Breast epithelium (tissue), 4 donors: ENCODE measurements at regions not wholly inside any gene's neighbourhood (a gene's known extent, or its start where the extent isn't known, plus 50 kb on each side); places are given as distances from the start of the nearest gene placed in this dataset.
A peak's percentile ranks its signal among the peaks of the same experiment; 100 is the strongest.

Source experiments
- DNase-seq, 2 donors: peaks; one replicate each; pipeline ENCODE4 v3.0.0-alpha.2; 2019; ENCODE audit warnings: low spot score in 2 of 2
- H3K27ac ChIP-seq, 2 donors: fragments of 200-600 bp; sonication (generic) in 1 of 2; one replicate each; pipeline ENCODE4 v1.5.1; 2016 to 2019; ENCODE audit warnings: mild to moderate bottlenecking in 1 of 2
- H3K27me3 ChIP-seq, 2 donors: fragments of 200-600 bp; sonication (generic) in 1 of 2; one replicate each; pipeline versions ENCODE4 v1.5.1 to v1.6.0; 2017 to 2019; ENCODE audit warnings: control low read depth in 1 of 2, mild to moderate bottlenecking in 1 of 2
- H3K36me3 ChIP-seq: fragments of 200-600 bp; one replicate; pipeline ENCODE4 v1.5.1; 2019
- H3K4me1 ChIP-seq, 2 donors: fragments of 200-600 bp; sonication (generic); one replicate each; pipeline ENCODE4 v1.5.1; 2016 to 2019; ENCODE audit warnings: control low read depth in 1 of 2
- H3K4me3 ChIP-seq, 3 donors: fragments of 200-600 bp; sonication (generic); 1 replicate in 2 of 3; 2 replicates in 1 of 3; pipeline ENCODE4 v1.5.1; 2016 to 2019; ENCODE audit warnings: mild to moderate bottlenecking in 3 of 3, moderate library complexity in 2 of 3
- H3K9me3 ChIP-seq, 2 donors: fragments of 200-600 bp; sonication (generic) in 1 of 2; one replicate each; pipeline ENCODE4 v1.5.1; 2016 to 2019; ENCODE audit warnings: control low read depth in 1 of 2
- CTCF ChIP-seq, 3 donors: fragments of 450-650 bp; IDR thresholded peaks; one replicate each; pipeline ENCODE4 v1.5.1; 2016 to 2017; ENCODE audit warnings: antibody characterized with exemption in 3 of 3, mild to moderate bottlenecking in 3 of 3, moderate library complexity in 3 of 3
- POLR2A ChIP-seq: fragments of 450-650 bp; IDR thresholded peaks from one replicate; pipeline ENCODE4 v1.6.1; 2016; ENCODE audit warnings: antibody characterized with exemption, mild to moderate bottlenecking, moderate library complexity
- POLR2AphosphoS5 ChIP-seq, 3 donors: sonication (generic); formaldehyde crosslinking; IDR thresholded peaks; one replicate each; pipeline ENCODE4 v1.6.1; 2017; ENCODE audit warnings: antibody characterized with exemption in 3 of 3
- intact Hi-C: fragments of 100-400 bp; cut with DNase I; formaldehyde crosslinking; loops from one replicate; pipeline ENCODE4 v1.15.1; 2023; ENCODE audit warnings: low total_unique reads

GRCh38 chr19:31772915-31773314 lies 423.7 kb upstream of the TSHZ3 start:
- TF ChIP-seq CTCF (IDR thresholded peaks at IDR 0.05) = no peak
- TF ChIP-seq POLR2AphosphoS5 (IDR thresholded peaks at IDR 0.05) = no peak
- no peak for TF ChIP-seq POLR2A

DNA sequence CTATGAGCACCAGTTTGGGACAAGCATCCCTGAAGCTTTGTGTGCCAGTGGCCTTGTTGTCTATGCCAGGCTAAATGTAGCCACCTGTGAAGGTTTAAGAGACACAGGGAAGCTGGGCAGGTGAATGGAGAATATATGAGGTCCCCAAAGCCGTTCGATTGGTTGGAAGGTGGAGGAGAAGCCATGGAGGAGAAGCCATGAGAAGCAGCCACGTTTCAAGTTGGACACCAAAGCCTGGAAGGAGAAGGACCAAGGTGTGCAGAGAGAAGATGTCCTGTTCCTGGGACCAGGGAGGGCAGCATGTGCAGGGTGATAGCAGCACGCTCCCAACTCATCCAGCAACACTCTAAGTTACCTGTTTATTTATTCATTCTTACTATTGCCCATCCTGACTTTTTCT lies 432.3 kb upstream of the TSHZ3 start:
- TF ChIP-seq CTCF (IDR thresholded peaks at IDR 0.05) (no peak), POLR2AphosphoS5 (IDR thresholded peaks at IDR 0.05) (no peak), POLR2A (no peak)
- H3K4me1 ChIP-seq = no peaks in the 10 kb centered on the region
- intact Hi-C loops = no loop called here
- no peaks in the 10 kb centered on the region for H3K27me3 ChIP-seq
- H3K9me3 ChIP-seq = no peaks in the 10 kb centered on the region
- no peaks in the 10 kb centered on the region for H3K36me3 ChIP-seq
- no peak overlapping the region for H3K4me3 ChIP-seq
- no peak for DNase-seq
- no peak overlapping the region for H3K27ac ChIP-seq

More at GRCh38 chr19:31772915-31773314, 423.7 kb upstream of the TSHZ3 start:
- Histone ChIP-seq H3K36me3 (no peaks in the 10 kb centered on the region), H3K27me3 (no peaks in the 10 kb centered on the region), H3K4me3 (no peak overlapping the region), H3K9me3 (no peaks in the 10 kb centered on the region), H3K4me1 (no peaks in the 10 kb centered on the region), H3K27ac (no peak overlapping the region)
- intact Hi-C loops = no loop called here
- DNase-seq = no peak

- H3K9me3 ChIP-seq = no peaks in the 10 kb centered on the region
These were observed 434.4 kb upstream of the TSHZ3 start for GRCh38 chr19:31783592-31783991.

DNA sequence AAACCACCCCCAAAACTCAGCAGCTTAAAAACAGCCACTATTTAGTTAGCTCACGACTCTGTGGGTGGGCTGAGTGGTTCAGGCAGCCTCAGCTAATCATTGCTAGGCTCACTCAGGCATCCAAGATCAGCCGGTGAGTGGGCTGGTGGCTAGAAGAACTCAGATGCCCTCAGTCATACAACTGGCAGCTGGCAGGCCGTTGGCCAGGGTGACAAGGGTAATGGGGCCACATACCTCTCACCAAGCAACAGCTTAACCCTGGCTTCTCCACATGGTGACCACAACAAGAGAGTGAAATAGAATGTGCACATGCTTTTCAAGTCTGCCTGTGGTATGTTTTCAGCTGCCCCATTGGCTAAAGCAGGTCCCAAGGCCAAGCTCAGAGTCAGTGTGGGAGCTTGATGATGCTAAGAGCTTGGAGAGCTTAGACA lies 435.4 kb upstream of the TSHZ3 start:
- Histone ChIP-seq H3K27ac (peak overlapping the region in 1 of 2 donors; percentile 38), H3K9me3 (no peaks in the 10 kb centered on the region), H3K36me3 (no peaks in the 10 kb centered on the region), H3K4me1 (no peaks in the 10 kb centered on the region), H3K27me3 (no peaks in the 10 kb centered on the region), H3K4me3 (no peak overlapping the region)
- no peak for DNase-seq
- no peak for TF ChIP-seq CTCF (IDR thresholded peaks at IDR 0.05)
- intact Hi-C loops = no loop called here

More at GRCh38 chr19:31783592-31783991, 434.4 kb upstream of the TSHZ3 start:
- intact Hi-C loops = no loop called here
- no peak overlapping the region for H3K27ac ChIP-seq
- TF ChIP-seq POLR2A (no peak), CTCF (IDR thresholded peaks at IDR 0.05) (no peak), POLR2AphosphoS5 (IDR thresholded peaks at IDR 0.05) (no peak)
- no peaks in the 10 kb centered on the region for H3K36me3 ChIP-seq
- no peak overlapping the region for H3K4me3 ChIP-seq
- no peaks in the 10 kb centered on the region for H3K27me3 ChIP-seq
- no peak for DNase-seq
- no peaks in the 10 kb centered on the region for H3K4me1 ChIP-seq

- Histone ChIP-seq H3K27me3 (no peaks in the 10 kb centered on the region), H3K4me1 (no peaks in the 10 kb centered on the region), H3K36me3 (no peaks in the 10 kb centered on the region), H3K27ac (no peak overlapping the region), H3K4me3 (no peak overlapping the region), H3K9me3 (peaks cover 0 to 7% of the 10 kb centered on the region in 2 donors)
- no peak for DNase-seq
- intact Hi-C loops = no loop called here
- TF ChIP-seq POLR2A (no peak), CTCF (IDR thresholded peaks at IDR 0.05) (no peak), POLR2AphosphoS5 (IDR thresholded peaks at IDR 0.05) (no peak)
These were observed 452.4 kb upstream of the TSHZ3 start for GRCh38 chr19:31801611-31802010.
